NCI-H187 (cell line): ENCODE measurements at regions not wholly inside any gene's neighbourhood (a gene's known extent, or its start where the extent isn't known, plus 50 kb on each side); places are given as distances from the start of the nearest gene placed in this dataset.
"Not testable (repeated sequence)": the region's sequence is repeated elsewhere in the genome, so short reads cannot be mapped to it uniquely, and the experiment has no call there.

Experiments
- DNase-seq, 2 experiments: peaks; one replicate each; lab custom pipeline; 2025; lab: John Stamatoyannopoulos, UW

- DNase-seq, result no peak
These were observed 655.0 kb downstream of the STK39 start for GRCh38 chr2:167592441-167592840.

DNA sequence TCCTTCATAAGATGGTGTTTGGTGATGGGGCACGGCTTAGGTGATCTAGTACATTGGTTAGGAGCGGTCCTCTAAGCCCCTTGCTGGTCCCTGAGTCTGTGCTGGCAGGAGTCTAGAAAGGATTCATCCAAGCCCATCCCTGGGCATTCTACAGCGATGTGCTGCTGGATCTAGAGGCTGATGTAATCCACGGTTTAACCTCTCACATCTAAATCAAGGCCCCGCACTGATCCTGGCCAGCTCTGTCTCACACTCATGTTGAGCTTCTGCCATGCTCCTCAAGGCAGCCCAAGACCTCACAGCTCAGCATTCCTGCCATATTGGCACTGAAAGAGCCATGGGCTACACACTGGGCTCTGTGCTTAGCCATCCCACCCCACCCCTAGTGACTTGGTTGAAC, 664.8 kb downstream of the STK39 start:
- no peak for DNase-seq

GRCh38 chr2:167581961-167582574, 665.3 kb downstream of the STK39 start:
- no peak for DNase-seq

- DNase-seq, result no peak
These were observed 667.6 kb downstream of the STK39 start for GRCh38 chr2:167579826-167580225.

GRCh38 chr2:167575276-167575675, 672.1 kb downstream of the STK39 start:
- DNase-seq, result no peak

GRCh38 chr2:167572883-167573619, 674.3 kb downstream of the STK39 start:
- no peak for DNase-seq

DNA sequence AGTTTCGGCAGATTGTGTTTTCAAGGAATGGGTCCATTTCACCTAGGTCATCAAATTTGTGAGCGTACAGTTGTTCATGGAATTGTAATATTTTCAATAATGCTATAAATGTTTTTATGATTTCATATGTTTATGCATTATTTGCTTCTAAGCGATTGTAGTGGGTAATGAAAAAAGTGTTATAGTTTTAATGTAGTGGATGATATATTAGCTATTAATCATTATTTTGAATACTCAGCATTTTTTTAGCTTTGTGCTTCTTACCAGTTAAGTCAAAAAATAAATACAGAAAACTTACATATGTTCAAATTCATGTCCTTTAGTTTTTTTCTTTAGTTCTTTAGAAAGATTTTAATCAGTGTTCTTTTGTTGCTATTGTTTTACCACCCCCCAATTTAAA, 677.0 kb downstream of the STK39 start:
- no peak for DNase-seq

- not testable (repeated sequence) for DNase-seq
These were observed 675.8 kb downstream of the XIRP2 start for GRCh38 chr2:167563885-167564619.

GRCh38 chr2:167558272-167558991, 670.2 kb downstream of the XIRP2 start:
- not testable (repeated sequence) for DNase-seq

GRCh38 chr2:167555098-167555720, 666.9 kb downstream of the XIRP2 start:
- no peak for DNase-seq

- no peak for DNase-seq
These were observed 665.4 kb downstream of the XIRP2 start for GRCh38 chr2:167553635-167554034.

DNA sequence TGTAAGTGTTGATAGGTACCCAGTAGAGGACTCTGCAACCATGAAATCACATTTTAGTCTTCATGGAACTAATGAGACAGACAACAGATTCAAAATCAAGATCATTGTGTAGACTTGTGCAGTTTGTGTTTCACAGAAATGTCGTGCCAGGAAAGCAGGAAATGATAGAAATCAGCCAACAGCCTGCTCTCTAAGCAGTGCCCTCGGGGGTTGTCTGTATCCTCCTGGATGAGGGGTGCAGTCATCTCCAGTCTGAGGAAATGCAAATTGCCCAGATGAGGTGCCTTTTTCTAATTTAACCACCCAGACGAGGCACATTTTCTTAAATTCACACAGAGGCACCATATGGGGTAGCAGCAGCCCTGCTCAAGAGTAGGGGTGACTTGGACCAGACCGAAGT, 663.1 kb downstream of the XIRP2 start:
- no peak for DNase-seq

DNA sequence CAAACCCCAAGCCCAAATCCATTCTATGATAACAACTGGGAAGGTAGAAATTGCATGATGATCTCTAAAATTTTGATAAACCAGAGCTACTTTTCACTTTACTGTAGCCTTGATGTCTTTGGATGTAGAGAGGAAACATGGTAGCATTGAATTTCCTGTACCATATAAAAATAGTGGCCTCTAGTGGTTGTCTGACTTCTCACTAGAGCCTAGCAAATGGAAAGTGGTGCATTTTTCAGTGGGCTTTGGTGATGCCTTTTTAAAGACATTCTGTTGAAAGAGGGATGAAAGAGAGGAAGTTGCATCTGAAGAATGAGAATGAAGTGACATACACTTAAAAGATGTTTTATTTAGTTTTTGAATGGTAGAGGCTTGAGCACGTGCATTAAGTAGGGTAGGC, 662.2 kb downstream of the XIRP2 start:
- no peak for DNase-seq

GRCh38 chr2:167548396-167548795, 660.1 kb downstream of the XIRP2 start:
- no peak for DNase-seq

GRCh38 chr2:167544602-167545001, 656.3 kb downstream of the XIRP2 start:
- no peak for DNase-seq

DNA sequence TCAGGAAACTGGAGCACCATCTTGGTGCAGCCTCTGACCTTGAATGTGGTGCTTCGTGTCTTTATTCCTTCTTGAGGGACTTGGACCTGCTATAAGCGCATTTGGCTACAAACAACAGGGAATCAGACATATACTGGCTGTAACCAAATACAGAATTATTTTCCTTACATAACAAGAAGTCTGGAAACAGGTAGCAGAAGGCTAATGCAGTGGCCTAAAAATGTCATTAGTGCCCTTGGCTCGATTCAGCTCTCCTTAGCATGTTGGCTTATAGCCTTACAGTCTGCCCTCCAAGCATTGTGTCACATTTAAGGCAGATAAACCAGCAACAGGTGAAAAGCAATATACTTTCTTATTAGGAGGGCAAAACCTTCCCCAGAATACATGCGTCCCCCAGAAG, 655.4 kb downstream of the XIRP2 start:
- no peak for DNase-seq

DNA sequence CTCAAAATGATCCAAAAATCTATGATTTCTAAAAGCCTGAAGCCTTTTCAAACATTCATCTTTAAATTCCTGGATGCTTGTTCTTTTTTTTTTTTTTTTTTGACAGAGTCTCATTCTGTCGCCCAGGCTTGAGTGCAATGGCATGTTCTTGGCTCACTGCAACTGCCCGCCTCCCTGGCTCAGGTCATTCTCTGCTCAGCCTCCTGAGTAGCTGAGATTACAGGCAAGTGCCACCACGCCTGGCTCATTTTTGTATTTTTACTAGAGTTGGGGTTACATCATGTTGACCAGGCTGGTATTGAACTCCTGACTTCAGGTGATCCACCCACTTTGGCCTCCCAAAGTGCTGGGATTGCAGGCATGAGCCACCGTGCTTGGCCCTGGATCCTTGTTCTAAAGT, 649.5 kb downstream of the XIRP2 start:
- DNase-seq, result no peak

GRCh38 chr2:167534443-167534842, 646.2 kb downstream of the XIRP2 start:
- no peak for DNase-seq

- DNase-seq, result no peak
These were observed 636.5 kb downstream of the XIRP2 start for GRCh38 chr2:167524786-167525185.

GRCh38 chr2:167510071-167510759, 621.9 kb downstream of the XIRP2 start:
- no peak for DNase-seq

- no peak for DNase-seq
These were observed 621.3 kb downstream of the XIRP2 start for GRCh38 chr2:167509586-167509985.
